IMR-90 (cell line): ENCODE measurements at regions not wholly inside any gene's neighbourhood (a gene's known extent, or its start where the extent isn't known, plus 50 kb on each side); places are given as distances from the start of the nearest gene placed in this dataset. TPM values are rescaled to one million over a fixed set of nuclear protein-coding genes. Genes with fewer than 3 reads are reported as not detected.
A peak's percentile ranks its signal among the peaks of the same experiment; 100 is the strongest.

Source experiments
- ATAC-seq: fragments of 200-7000 bp; cut with Tn5 transposase; 2 replicates; pipeline ENCODE4 v1.9.1; 2020; ENCODE audit warnings: low read depth, mild to moderate bottlenecking, moderate library complexity
- BruUV-seq: library from RNA; stranded (reverse); fragments of 400-500 nt; replicated peaks from 2 replicates; lab custom pipeline; 2021; lab: Mats Ljungman, UMichigan
- CTCF ChIA-PET: fragments of 300-600 bp; formaldehyde crosslinking; extraction: SDS; loops from one replicate; lab custom pipeline; 2021; ENCODE audit warnings: antibody characterized with exemption; lab: Yijun Ruan, JAX
- POLR2A ChIA-PET: fragments of 300-600 bp; sonication (Branson Sonifier 250); formaldehyde crosslinking; loops from one replicate; lab custom pipeline; 2022; ENCODE audit warnings: antibody characterized with exemption; ENCODE audit not compliant: unreplicated experiment; lab: Charles Lee
- DNase-seq: peaks from one replicate; pipeline ENCODE4 v3.0.0; 2013
- H2AFZ ChIP-seq: replicated peaks from 2 replicates; pipeline ENCODE3; 2013; ENCODE audit warnings: low read length, mild to moderate bottlenecking; ENCODE audit not compliant: poor library complexity
- H2AK5ac ChIP-seq: 2 replicates; pipeline ENCODE4 v1.6.1; 2013; ENCODE audit warnings: low read depth, low read length, inconsistent platforms
- H2AK9ac ChIP-seq: replicated peaks from 2 replicates; pipeline ENCODE3; 2013; ENCODE audit warnings: mild to moderate bottlenecking, low read depth, low read length, moderate library complexity; ENCODE audit not compliant: poor library complexity
- H2BK120ac ChIP-seq: 2 replicates; pipeline ENCODE4 v1.6.1; 2013; ENCODE audit warnings: low read depth, low read length, inconsistent platforms
- H2BK15ac ChIP-seq: 3 replicates; pipeline ENCODE4 v1.6.1; 2013; ENCODE audit warnings: low read depth, low read length, inconsistent platforms
- H2BK20ac ChIP-seq: 2 replicates; pipeline ENCODE4 v1.6.1; 2013; ENCODE audit warnings: low read depth, mild to moderate bottlenecking, inconsistent platforms, low read length, moderate library complexity
- H2BK5ac ChIP-seq: 2 replicates; pipeline ENCODE4 v1.6.1; 2013; ENCODE audit warnings: mild to moderate bottlenecking, low read depth, low read length, inconsistent platforms; ENCODE audit not compliant: poor library complexity, severe bottlenecking
- H3K14ac ChIP-seq: replicated peaks from 2 replicates; pipeline ENCODE4 v1.6.1; 2013; ENCODE audit warnings: low read depth, low read length, inconsistent platforms
- H3K18ac ChIP-seq: 2 replicates; pipeline ENCODE4 v1.6.1; 2013; ENCODE audit warnings: low read depth, low read length, control low read depth
- H3K23ac ChIP-seq: 2 replicates; pipeline ENCODE4 v1.6.1; 2013; ENCODE audit warnings: low read depth, low read length, inconsistent platforms
- H3K27ac ChIP-seq: 2 replicates; pipeline ENCODE4 v1.5.1; 2013; ENCODE audit warnings: mild to moderate bottlenecking, control low read depth, low read length; ENCODE audit not compliant: insufficient read depth
- H3K27me3 ChIP-seq: 2 replicates; pipeline ENCODE4 v1.6.1; 2013; ENCODE audit warnings: low read length; ENCODE audit not compliant: control insufficient read depth, insufficient read depth
- H3K36me3 ChIP-seq: 2 replicates; pipeline ENCODE4 v1.6.1; 2013; ENCODE audit warnings: low read length, mixed read lengths; ENCODE audit not compliant: control insufficient read depth, insufficient read depth
- H3K4ac ChIP-seq: 2 replicates; pipeline ENCODE4 v1.6.1; 2013; ENCODE audit warnings: low read depth, low read length, inconsistent platforms
- H3K4me1 ChIP-seq: 2 replicates; pipeline ENCODE4 v1.6.1; 2013; ENCODE audit warnings: low read length, mixed read lengths; ENCODE audit not compliant: control insufficient read depth, insufficient read depth
- H3K4me2 ChIP-seq: 2 replicates; pipeline ENCODE4 v1.6.1; 2013; ENCODE audit warnings: low read depth, mild to moderate bottlenecking, control low read depth, low read length, moderate library complexity
- H3K4me3 ChIP-seq: 2 replicates; pipeline ENCODE4 v1.5.1; 2013; ENCODE audit warnings: low read depth, mild to moderate bottlenecking, control low read depth, low read length, moderate library complexity; ENCODE audit not compliant: insufficient read depth
- H3K56ac ChIP-seq: 2 replicates; pipeline ENCODE4 v1.6.1; 2013; ENCODE audit warnings: low read length, inconsistent platforms; ENCODE audit not compliant: insufficient read depth; ENCODE audit errors: extremely low read depth
- H3K79me1 ChIP-seq, 2 experiments: 2 replicates each; pipeline ENCODE4 v1.6.1; 2013; ENCODE audit warnings: low read length in 2 of 2, inconsistent platforms in 1 of 2, low read depth in 1 of 2
- H3K9ac ChIP-seq: 2 replicates; pipeline ENCODE4 v1.6.1; 2013; ENCODE audit warnings: low read depth, low read length, control low read depth
- H3K9me1 ChIP-seq: 2 replicates; pipeline ENCODE4 v1.6.1; 2013; ENCODE audit warnings: low read length, inconsistent platforms; ENCODE audit not compliant: insufficient read depth
- H3K9me3 ChIP-seq: 2 replicates; pipeline ENCODE4 v1.6.1; 2013; ENCODE audit warnings: low read length; ENCODE audit not compliant: control insufficient read depth, insufficient read depth
- H4K20me1 ChIP-seq: 2 replicates; pipeline ENCODE4 v1.6.1; 2013; ENCODE audit warnings: low read length, inconsistent platforms; ENCODE audit not compliant: insufficient read depth
- H4K5ac ChIP-seq: 2 replicates; pipeline ENCODE4 v1.6.1; 2013; ENCODE audit warnings: mild to moderate bottlenecking, low read depth, low read length, control low read depth
- H4K8ac ChIP-seq, 2 experiments: 2 replicates each; pipeline ENCODE4 v1.6.1; 2013; ENCODE audit warnings: low read depth in 2 of 2, low read length in 2 of 2, control low read depth in 1 of 2, inconsistent platforms in 1 of 2
- H4K91ac ChIP-seq: 2 replicates; pipeline ENCODE4 v1.6.1; 2013; ENCODE audit warnings: low read depth, low read length, inconsistent platforms; ENCODE audit not compliant: insufficient read depth
- CEBPB ChIP-seq: IDR thresholded peaks from 2 replicates; pipeline ENCODE4 v1.6.1; 2012; ENCODE audit warnings: low read depth, low read length, improper control_type of control experiment
- CHD1 ChIP-seq: IDR thresholded peaks from 2 replicates; pipeline ENCODE4 v1.6.1; 2012; ENCODE audit warnings: low read depth, low read length, improper control_type of control experiment
- FOS ChIP-seq: fragments of 150-350 bp; IDR thresholded peaks from 2 replicates; pipeline ENCODE4 v1.6.1; 2016; ENCODE audit warnings: low read depth, low read length
- MAZ ChIP-seq: IDR thresholded peaks from 2 replicates; pipeline ENCODE4 v1.6.1; 2012; ENCODE audit warnings: low read depth, mild to moderate bottlenecking, low read length, improper control_type of control experiment, moderate library complexity, borderline replicate concordance
- NFE2L2 ChIP-seq: fragments of 150-350 bp; IDR thresholded peaks from 2 replicates; pipeline ENCODE4 v1.6.1; 2016; ENCODE audit warnings: low read depth, mild to moderate bottlenecking, low read length
- RAD21 ChIP-seq: IDR thresholded peaks from 2 replicates; pipeline ENCODE4 v1.6.1; 2012; ENCODE audit warnings: low read length, improper control_type of control experiment
- WGBS, 2 experiments: methylation state at CpG; one replicate each; pipeline versions ENCODE4 v1.1.5 to v1.1.7; 2013; ENCODE audit warnings: missing lambda C conversion rate in 2 of 2; ENCODE audit not compliant: insufficient read length in 1 of 2; ENCODE audit errors: extremely low coverage in 2 of 2; 5-methylcytosine and 5-hydroxymethylcytosine counted together
- dilution Hi-C: fragments of 300-500 bp; cut with HindIII; formaldehyde crosslinking; loops from one replicate; pipeline ENCODE4 v1.14.3; 2018; ENCODE audit warnings: low sequenced_read_pairs; ENCODE audit not compliant: unreplicated experiment
- in situ Hi-C: fragments of 300-500 bp; cut with MboI; formaldehyde crosslinking; loops from 3 replicates; pipeline ENCODE4 v1.14.3; 2019; ENCODE audit warnings: low sequenced_read_pairs, inconsistent platforms, mixed read lengths
- intact Hi-C: fragments of 100-400 bp; cut with micrococcal nuclease; formaldehyde crosslinking; loops from 2 replicates; pipeline ENCODE4 v1.10.0; 2022
- microRNA-seq, 2 experiments: library from miRNA; stranded (forward) in 1 of 2; unstranded in 1 of 2; fragments of 10-50 nt in 1 of 2; fragments of <30 nt in 1 of 2; gene quantifications in 1 of 2; microRNA quantifications in 1 of 2; one replicate each; pipeline versions ENCODE3 to v1.1.0; 2013 to 2020; ENCODE audit not compliant: insufficient read depth in 1 of 2, insufficient read length in 1 of 2, unreplicated experiment in 1 of 2
- small RNA-seq, 5 experiments: library from RNA; depleted of rRNA; stranded (forward); fragments of <200 nt; gene quantifications; one replicate each; pipeline ENCODE3, GENCODE V24; 2012

GRCh38 chr12:128205758-128206157 is 61.2 kb upstream of the TMEM132C start:
- Histone ChIP-seq H2BK120ac (no peak overlapping the region), H2BK15ac (no peak overlapping the region), H3K27ac (no peak overlapping the region), H4K5ac (no peak overlapping the region), H3K9me1 (no peaks in the 10 kb centered on the region), H3K4me2 (no peak overlapping the region), H3K9ac (no peak overlapping the region), H3K4ac (no peak overlapping the region), H2AK9ac (peak overlapping the region; percentile 23), H4K91ac (no peak overlapping the region), H3K4me3 (no peak overlapping the region), H2BK5ac (peak overlapping the region; percentile 2), H3K9me3 (peaks cover 24% of the 10 kb centered on the region), H3K18ac (no peak overlapping the region), H3K4me1 (no peaks in the 10 kb centered on the region), H3K36me3 (no peaks in the 10 kb centered on the region), H4K20me1 (no peaks in the 10 kb centered on the region), H3K56ac (no peak overlapping the region), H3K23ac (no peak overlapping the region), H3K14ac (no peak overlapping the region), H4K8ac (no peak overlapping the region), H3K79me1 (no peaks in the 10 kb centered on the region), H2BK20ac (no peak overlapping the region), H2AFZ (no peak overlapping the region), H2AK5ac (no peak overlapping the region), H3K27me3 (no peaks in the 10 kb centered on the region)
- 75% methylated on average over 2 of the region's 7 CpGs; no CpG with 5 or more reads in 1 of the 2 experiments for WGBS, 2 experiments
- intact Hi-C loops, result no loop called here
- ATAC-seq, result no peak
- in situ Hi-C loops, result no loop called here
- TF ChIP-seq RAD21 (no peak), NFE2L2 (no peak), CHD1 (no peak), FOS (no peak), CEBPB (no peak), MAZ (no peak)
- no peak for DNase-seq
- no TSS peak for BruUV-seq
- ChIA-PET CTCF (no interaction called here), POLR2A (no interaction called here)
- dilution Hi-C loops, result no loop called here

Small RNAs in the stretch of these regions (microRNA-seq; reads per million reads assigned to microRNA genes)
- gene AC006065.2 (ENCODE audit: insufficient read depth, insufficient read length) (not detected), gene AC073913.2 (ENCODE audit: insufficient read depth, insufficient read length) (not detected), gene HSPE1P20 (ENCODE audit: insufficient read depth, insufficient read length) (not detected), gene RF00019 (ENCODE audit: insufficient read depth, insufficient read length) (not detected), gene RNU1-104P (ENCODE audit: insufficient read depth, insufficient read length) (not detected)

Small RNAs in the stretch of these regions (small RNA-seq; reads per million reads assigned to genes)
- 0 reads per million in 5 experiments for gene AC006065.2
- 0 reads per million in 5 experiments for gene AC073913.2
- 0 reads per million in 5 experiments for gene HSPE1P20
- 0 reads per million in 5 experiments for gene RF00019
- 0 to 6.0 (median 0) reads per million in 5 experiments for gene RNU1-104P
